ENCODE measurements at regions not wholly inside any gene's neighbourhood (a gene's known extent, or its start where the extent isn't known, plus 50 kb on each side); places are given as distances from the start of the nearest gene placed in this dataset.
A peak's percentile ranks its signal among the peaks of the same experiment; 100 is the strongest.

DNA sequence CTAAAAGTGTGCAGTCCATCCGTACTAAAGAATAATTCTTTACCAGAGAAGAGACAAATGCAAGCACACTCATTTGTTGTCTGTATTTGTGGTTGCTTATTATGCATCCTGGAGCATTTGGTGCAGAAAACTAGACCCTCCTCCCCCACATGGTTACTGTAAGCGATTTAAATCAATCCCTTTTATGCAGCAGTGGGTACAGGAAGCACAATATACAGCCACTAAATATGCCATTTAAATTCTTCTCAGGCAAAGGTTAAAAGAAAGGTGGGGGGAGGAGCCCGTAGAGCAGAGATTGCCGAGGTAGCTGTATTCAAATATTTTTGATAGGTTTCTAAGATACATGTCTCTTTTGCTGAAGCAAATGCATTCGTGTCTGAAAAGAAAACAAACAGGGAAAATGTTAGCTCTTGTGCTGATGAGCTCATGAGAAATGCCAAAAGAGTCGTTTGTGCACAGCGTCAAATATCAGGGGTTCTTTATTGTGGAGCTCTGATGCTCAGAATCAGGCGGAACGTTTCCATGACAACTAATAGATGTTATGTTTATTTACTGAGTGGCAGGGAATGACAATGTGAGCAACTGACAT lies 131.3 kb upstream of the NPVF start:
- TF ChIP-seq, protein P1, sequence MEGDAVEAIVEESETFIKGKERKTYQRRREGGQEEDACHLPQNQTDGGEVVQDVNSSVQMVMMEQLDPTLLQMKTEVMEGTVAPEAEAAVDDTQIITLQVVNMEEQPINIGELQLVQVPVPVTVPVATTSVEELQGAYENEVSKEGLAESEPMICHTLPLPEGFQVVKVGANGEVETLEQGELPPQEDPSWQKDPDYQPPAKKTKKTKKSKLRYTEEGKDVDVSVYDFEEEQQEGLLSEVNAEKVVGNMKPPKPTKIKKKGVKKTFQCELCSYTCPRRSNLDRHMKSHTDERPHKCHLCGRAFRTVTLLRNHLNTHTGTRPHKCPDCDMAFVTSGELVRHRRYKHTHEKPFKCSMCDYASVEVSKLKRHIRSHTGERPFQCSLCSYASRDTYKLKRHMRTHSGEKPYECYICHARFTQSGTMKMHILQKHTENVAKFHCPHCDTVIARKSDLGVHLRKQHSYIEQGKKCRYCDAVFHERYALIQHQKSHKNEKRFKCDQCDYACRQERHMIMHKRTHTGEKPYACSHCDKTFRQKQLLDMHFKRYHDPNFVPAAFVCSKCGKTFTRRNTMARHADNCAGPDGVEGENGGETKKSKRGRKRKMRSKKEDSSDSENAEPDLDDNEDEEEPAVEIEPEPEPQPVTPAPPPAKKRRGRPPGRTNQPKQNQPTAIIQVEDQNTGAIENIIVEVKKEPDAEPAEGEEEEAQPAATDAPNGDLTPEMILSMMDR (IDR thresholded peaks at IDR 0.05; ENCODE audit: borderline replicate concordance, extremely low read depth, insufficient read depth), result no peak
- intact Hi-C loops (cut with DNase I), result no loop called here
- Histone ChIP-seq H3K36me3 (ENCODE audit: control insufficient read depth in 2 of 3, insufficient read depth in 3 of 3, low read length in 3 of 3) (no peaks in the 10 kb centered on the region), H3K27ac (ENCODE audit: low read depth in 2 of 2, low read length in 2 of 2) (no peak overlapping the region), H3K4me3 (ENCODE audit: low read length in 3 of 3) (no peak overlapping the region), H3K4me1 (ENCODE audit: control insufficient read depth in 2 of 3, insufficient read depth in 2 of 3, low read depth in 1 of 3, low read length in 3 of 3) (peaks cover 0 to 11% (median 0%) of the 10 kb centered on the region in 3 donors), H3K9me3 (ENCODE audit: control insufficient read depth in 2 of 3, insufficient read depth in 1 of 3, low read length in 3 of 3) (no peaks in the 10 kb centered on the region), H3K9ac (ENCODE audit: low read length in 3 of 3) (peak overlapping the region in 1 of 3 donors; percentile 4), H3K27me3 (ENCODE audit: control insufficient read depth, insufficient read depth, low read length) (no peaks in the 10 kb centered on the region)
- DNase-seq (peak in 3 of 5 donors; percentile 57 to 88 (median 86)), FAIRE-seq (no peak)

DNA sequence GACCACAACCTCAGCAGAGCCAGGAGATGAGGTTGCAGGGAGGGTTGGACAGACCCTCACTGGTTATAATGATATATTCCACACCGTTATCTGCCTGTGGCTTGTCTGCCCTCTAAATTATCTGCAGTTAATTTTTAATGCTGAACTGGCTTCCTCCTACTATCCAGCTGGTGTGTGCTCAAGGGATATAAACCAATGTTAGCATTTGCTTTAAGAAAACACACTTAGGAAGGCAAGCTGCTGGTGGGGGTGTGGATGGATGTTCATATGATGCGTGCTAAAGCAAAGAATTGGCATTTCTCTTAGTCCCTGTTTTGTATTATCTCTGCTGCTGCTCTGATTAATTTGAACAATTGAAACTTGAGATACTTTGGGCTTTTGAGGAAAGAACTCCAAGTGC lies 132.2 kb upstream of the NPVF start:
- no peaks in the 10 kb centered on the region for H3K36me3 ChIP-seq (ENCODE audit: control insufficient read depth in 2 of 3, insufficient read depth in 3 of 3, low read length in 3 of 3)
- no peak overlapping the region for H3K27ac ChIP-seq (ENCODE audit: low read depth in 2 of 2, low read length in 2 of 2)
- peak in 3 of 5 donors; percentile 36 to 76 (median 70) for DNase-seq
- no peak for FAIRE-seq
- H3K27me3 ChIP-seq (ENCODE audit: control insufficient read depth, insufficient read depth, low read length), result no peaks in the 10 kb centered on the region
- TF ChIP-seq, protein P1 (IDR thresholded peaks at IDR 0.05; ENCODE audit: borderline replicate concordance, extremely low read depth, insufficient read depth), result no peak
- H3K4me1 ChIP-seq (ENCODE audit: control insufficient read depth in 2 of 3, insufficient read depth in 2 of 3, low read depth in 1 of 3, low read length in 3 of 3), result peaks cover 0 to 11% (median 0%) of the 10 kb centered on the region in 3 donors
- H3K9me3 ChIP-seq (ENCODE audit: control insufficient read depth in 2 of 3, insufficient read depth in 1 of 3, low read length in 3 of 3), result no peaks in the 10 kb centered on the region
- no peak overlapping the region for H3K4me3 ChIP-seq (ENCODE audit: low read length in 3 of 3)
- intact Hi-C loops (cut with DNase I), result no loop called here
- no peak overlapping the region for H3K9ac ChIP-seq (ENCODE audit: low read length in 3 of 3)

DNA sequence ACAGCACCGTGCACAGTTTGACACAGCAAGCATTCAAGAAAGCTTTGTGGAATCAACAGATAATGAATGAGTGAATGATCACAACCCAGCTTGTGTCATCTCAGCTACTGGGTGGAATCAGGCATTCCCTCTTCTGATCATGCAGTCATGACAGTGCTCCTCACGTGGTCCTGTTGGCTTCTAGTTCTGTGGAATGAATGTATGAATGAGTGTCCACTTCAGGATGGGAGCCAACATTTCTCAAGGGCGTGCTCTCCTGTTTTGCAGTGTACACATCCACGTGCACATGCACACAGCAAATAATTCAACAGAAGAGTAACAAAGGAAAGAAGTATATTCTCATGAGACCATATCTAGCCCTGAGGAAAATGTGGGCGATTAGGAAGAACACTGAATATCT lies 133.1 kb upstream of the NPVF start:
- TF ChIP-seq, protein P1 (IDR thresholded peaks at IDR 0.05; ENCODE audit: borderline replicate concordance, extremely low read depth, insufficient read depth), result no peak
- intact Hi-C loops (cut with DNase I), result no loop called here
- H3K4me3 ChIP-seq (ENCODE audit: low read length in 3 of 3), result no peak overlapping the region
- peaks cover 0 to 11% (median 0%) of the 10 kb centered on the region in 3 donors for H3K4me1 ChIP-seq (ENCODE audit: control insufficient read depth in 2 of 3, insufficient read depth in 2 of 3, low read depth in 1 of 3, low read length in 3 of 3)
- no peak overlapping the region for H3K27ac ChIP-seq (ENCODE audit: low read depth in 2 of 2, low read length in 2 of 2)
- no peak for FAIRE-seq
- H3K27me3 ChIP-seq (ENCODE audit: control insufficient read depth, insufficient read depth, low read length), result no peaks in the 10 kb centered on the region
- H3K9me3 ChIP-seq (ENCODE audit: control insufficient read depth in 2 of 3, insufficient read depth in 1 of 3, low read length in 3 of 3), result no peaks in the 10 kb centered on the region
- no peak for DNase-seq
- H3K36me3 ChIP-seq (ENCODE audit: control insufficient read depth in 2 of 3, insufficient read depth in 3 of 3, low read length in 3 of 3), result no peaks in the 10 kb centered on the region
- H3K9ac ChIP-seq (ENCODE audit: low read length in 3 of 3), result no peak overlapping the region

DNA sequence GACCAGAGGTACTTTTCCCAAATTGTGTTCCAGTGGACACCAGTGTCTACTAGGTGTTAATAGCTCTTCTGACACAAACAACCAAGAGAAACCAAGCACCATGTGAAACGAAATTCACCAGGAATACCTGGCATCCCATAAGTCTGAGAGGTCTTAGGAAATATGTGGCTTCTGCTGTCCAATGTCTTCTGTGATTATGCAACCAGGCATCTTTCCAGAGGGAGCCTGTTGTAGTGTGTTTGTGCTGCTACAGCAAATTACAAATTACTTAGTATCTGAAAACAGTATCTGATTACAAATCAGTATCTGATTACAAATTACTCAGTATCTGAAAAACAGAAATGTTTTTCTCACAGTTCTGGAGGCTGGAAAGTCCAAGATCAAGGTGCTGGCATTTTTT lies 133.6 kb upstream of the NPVF start:
- Histone ChIP-seq H3K9me3 (ENCODE audit: control insufficient read depth in 2 of 3, insufficient read depth in 1 of 3, low read length in 3 of 3) (no peaks in the 10 kb centered on the region), H3K27ac (ENCODE audit: low read depth in 2 of 2, low read length in 2 of 2) (no peak overlapping the region), H3K9ac (ENCODE audit: low read length in 3 of 3) (no peak overlapping the region), H3K4me3 (ENCODE audit: low read length in 3 of 3) (no peak overlapping the region), H3K27me3 (ENCODE audit: control insufficient read depth, insufficient read depth, low read length) (no peaks in the 10 kb centered on the region), H3K36me3 (ENCODE audit: control insufficient read depth in 2 of 3, insufficient read depth in 3 of 3, low read length in 3 of 3) (no peaks in the 10 kb centered on the region), H3K4me1 (ENCODE audit: control insufficient read depth in 2 of 3, insufficient read depth in 2 of 3, low read depth in 1 of 3, low read length in 3 of 3) (peaks cover 0 to 11% (median 0%) of the 10 kb centered on the region in 3 donors)
- TF ChIP-seq, protein P1 (IDR thresholded peaks at IDR 0.05; ENCODE audit: borderline replicate concordance, extremely low read depth, insufficient read depth), result no peak
- DNase-seq (no peak), FAIRE-seq (no peak)
- intact Hi-C loops (cut with DNase I), result no loop called here

All from kidney (tissue), 13 donors.